GM23338 (cell line): ENCODE measurements at regions not wholly inside any gene's neighbourhood (a gene's known extent, or its start where the extent isn't known, plus 50 kb on each side); places are given as distances from the start of the nearest gene placed in this dataset.

Experiments used
- EZH2 ChIP-seq: fragments of 200-600 bp; sonication (generic); IDR thresholded peaks from one replicate; pipeline ENCODE4 v1.8.0; 2017; ENCODE audit warnings: antibody characterized with exemption, mild to moderate bottlenecking, low read depth; ENCODE audit not compliant: unreplicated experiment
- POLR2AphosphoS5 ChIP-seq: IDR thresholded peaks from 2 replicates; pipeline ENCODE4 v1.6.1; 2016; ENCODE audit warnings: antibody characterized with exemption, low read depth
- ZNF114 ChIP-seq: fragments of 250-450 bp; sonication (Bioruptor Pico); IDR thresholded peaks from 2 replicates; pipeline ENCODE4 v1.5.0; 2020; ENCODE audit warnings: mild to moderate bottlenecking, moderate library complexity
- TF ChIP-seq, protein P1 (sequence below), 2 experiments: fragments of 200-600 bp in 1 of 2; sonication (generic) in 1 of 2; conservative IDR thresholded peaks; 2 replicates each; pipeline versions ENCODE4 v1.5.1 to v1.6.1; 2016 to 2017; ENCODE audit warnings: antibody characterized with exemption in 2 of 2, low read depth in 2 of 2, mild to moderate bottlenecking in 2 of 2, moderate library complexity in 1 of 2

DNA sequence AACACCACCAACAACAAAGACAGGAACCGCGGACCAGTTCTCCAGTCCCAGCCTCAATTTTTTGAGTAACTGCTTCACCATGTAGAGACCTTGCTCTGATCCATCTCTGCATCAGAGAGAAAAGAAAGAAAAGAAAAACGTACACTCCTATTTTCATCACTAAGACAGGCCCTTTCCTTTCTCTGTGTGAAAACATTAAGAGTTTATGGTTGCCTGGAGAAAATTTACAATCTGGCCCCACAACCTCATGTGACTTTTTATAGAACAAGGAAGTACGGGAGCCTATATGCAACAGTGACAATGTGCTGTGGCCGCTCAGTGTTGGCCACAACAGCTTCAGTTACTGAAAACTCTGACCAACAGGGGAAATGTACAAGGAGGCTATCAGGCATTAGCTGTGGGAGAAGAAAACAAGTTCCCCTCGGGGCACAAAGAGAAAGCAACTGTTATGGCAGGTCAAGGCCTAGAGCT, 272.9 kb upstream of the PTGER4 start:
- TF ChIP-seq, protein P1, sequence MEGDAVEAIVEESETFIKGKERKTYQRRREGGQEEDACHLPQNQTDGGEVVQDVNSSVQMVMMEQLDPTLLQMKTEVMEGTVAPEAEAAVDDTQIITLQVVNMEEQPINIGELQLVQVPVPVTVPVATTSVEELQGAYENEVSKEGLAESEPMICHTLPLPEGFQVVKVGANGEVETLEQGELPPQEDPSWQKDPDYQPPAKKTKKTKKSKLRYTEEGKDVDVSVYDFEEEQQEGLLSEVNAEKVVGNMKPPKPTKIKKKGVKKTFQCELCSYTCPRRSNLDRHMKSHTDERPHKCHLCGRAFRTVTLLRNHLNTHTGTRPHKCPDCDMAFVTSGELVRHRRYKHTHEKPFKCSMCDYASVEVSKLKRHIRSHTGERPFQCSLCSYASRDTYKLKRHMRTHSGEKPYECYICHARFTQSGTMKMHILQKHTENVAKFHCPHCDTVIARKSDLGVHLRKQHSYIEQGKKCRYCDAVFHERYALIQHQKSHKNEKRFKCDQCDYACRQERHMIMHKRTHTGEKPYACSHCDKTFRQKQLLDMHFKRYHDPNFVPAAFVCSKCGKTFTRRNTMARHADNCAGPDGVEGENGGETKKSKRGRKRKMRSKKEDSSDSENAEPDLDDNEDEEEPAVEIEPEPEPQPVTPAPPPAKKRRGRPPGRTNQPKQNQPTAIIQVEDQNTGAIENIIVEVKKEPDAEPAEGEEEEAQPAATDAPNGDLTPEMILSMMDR (conservative IDR thresholded peaks at IDR 0.05; ENCODE audit: low read depth in 2 of 2), result no peak
- TF ChIP-seq ZNF114, result no peak
- TF ChIP-seq POLR2AphosphoS5, result no peak
- TF ChIP-seq EZH2, result no peak
